ENCODE measurements at regions not wholly inside any gene's neighbourhood (a gene's known extent, or its start where the extent isn't known, plus 50 kb on each side); places are given as distances from the start of the nearest gene placed in this dataset.

DNA sequence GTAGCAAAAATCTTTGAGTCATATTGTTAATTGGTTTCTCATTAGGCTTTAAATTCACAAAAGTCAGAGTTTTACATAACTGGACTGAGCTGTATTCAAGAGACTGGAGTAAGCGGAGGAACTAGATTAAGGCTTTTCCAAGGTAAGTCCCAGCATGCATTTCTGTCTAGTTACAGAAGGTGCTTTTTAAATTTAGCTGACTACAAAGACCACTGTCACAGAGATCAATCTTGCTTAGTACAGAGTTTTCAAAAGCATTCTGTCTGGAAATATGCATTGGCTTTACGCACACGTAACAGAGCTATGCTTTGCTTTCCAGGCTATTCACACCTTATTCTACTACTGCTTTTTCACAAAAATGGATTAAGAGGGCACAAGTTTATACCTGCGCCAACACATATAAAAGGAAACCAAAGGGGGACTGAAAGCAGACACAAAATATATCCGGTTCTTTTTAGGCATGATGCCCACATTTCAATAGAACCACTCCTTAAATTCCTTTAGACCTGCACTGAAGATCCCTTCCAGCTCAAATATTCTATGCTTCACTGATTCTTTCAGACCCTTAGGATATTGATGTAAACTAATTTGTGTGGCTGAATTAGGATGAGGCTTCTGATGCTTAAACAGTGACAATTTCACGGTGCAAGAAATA is 560.7 kb upstream of the CRIM1 start:
- no peaks in the 10 kb centered on the region for H3K79me2 ChIP-seq (ENCODE audit: low read length)
- H3K9ac ChIP-seq (ENCODE audit: low read length) = no peak overlapping the region
- no peaks in the 10 kb centered on the region for H3K36me3 ChIP-seq (replicated peaks; ENCODE audit: low read depth, low read length)
- TF ChIP-seq EZH2phosphoT487 (IDR thresholded peaks at IDR 0.05; ENCODE audit: low read depth) = no peak
- TF ChIP-seq, protein P1, sequence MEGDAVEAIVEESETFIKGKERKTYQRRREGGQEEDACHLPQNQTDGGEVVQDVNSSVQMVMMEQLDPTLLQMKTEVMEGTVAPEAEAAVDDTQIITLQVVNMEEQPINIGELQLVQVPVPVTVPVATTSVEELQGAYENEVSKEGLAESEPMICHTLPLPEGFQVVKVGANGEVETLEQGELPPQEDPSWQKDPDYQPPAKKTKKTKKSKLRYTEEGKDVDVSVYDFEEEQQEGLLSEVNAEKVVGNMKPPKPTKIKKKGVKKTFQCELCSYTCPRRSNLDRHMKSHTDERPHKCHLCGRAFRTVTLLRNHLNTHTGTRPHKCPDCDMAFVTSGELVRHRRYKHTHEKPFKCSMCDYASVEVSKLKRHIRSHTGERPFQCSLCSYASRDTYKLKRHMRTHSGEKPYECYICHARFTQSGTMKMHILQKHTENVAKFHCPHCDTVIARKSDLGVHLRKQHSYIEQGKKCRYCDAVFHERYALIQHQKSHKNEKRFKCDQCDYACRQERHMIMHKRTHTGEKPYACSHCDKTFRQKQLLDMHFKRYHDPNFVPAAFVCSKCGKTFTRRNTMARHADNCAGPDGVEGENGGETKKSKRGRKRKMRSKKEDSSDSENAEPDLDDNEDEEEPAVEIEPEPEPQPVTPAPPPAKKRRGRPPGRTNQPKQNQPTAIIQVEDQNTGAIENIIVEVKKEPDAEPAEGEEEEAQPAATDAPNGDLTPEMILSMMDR (IDR thresholded peaks at IDR 0.05; ENCODE audit: low read depth, low read length) = no peak
- H3K9me3 ChIP-seq (ENCODE audit: insufficient read depth, low read length) = no peaks in the 10 kb centered on the region
- no peak overlapping the region for H3K4me2 ChIP-seq (ENCODE audit: low read length)
- H3K27me3 ChIP-seq (ENCODE audit: low read depth, low read length) = no peaks in the 10 kb centered on the region
- H3K4me1 ChIP-seq (ENCODE audit: low read length) = no peaks in the 10 kb centered on the region
- H2AFZ ChIP-seq (ENCODE audit: low read depth, low read length) = no peak overlapping the region
- H3K27ac ChIP-seq (ENCODE audit: low read length) = no peak overlapping the region
- H3K4me3 ChIP-seq (ENCODE audit: low read length) = no peak overlapping the region
- H4K20me1 ChIP-seq (ENCODE audit: insufficient read depth, low read length) = no peaks in the 10 kb centered on the region

DNA sequence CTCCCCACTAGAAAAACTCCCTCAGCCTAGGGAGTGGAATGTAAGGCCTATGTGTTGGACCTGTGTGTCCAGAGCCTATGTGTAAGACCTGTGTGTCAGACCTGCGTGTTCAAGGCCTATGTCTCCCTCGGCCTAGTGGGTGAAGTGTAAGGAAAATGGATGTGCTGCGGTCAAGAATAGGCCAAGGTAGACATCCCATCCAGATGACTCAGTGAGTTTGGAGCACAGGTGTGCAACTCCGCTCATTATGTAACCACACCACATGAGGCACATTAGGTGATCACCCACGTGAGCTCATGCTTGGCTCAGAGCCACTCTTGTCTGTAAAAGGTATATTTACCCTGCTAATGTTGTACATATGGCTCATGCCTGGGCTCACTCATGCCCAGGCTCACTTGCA is 565.3 kb upstream of the CRIM1 start:
- Histone ChIP-seq H3K4me3 (ENCODE audit: low read length) (no peak overlapping the region), H3K79me2 (ENCODE audit: low read length) (no peaks in the 10 kb centered on the region), H3K36me3 (replicated peaks; ENCODE audit: low read depth, low read length) (no peaks in the 10 kb centered on the region), H3K9me3 (ENCODE audit: insufficient read depth, low read length) (no peaks in the 10 kb centered on the region), H3K27ac (ENCODE audit: low read length) (no peak overlapping the region), H3K4me1 (ENCODE audit: low read length) (no peaks in the 10 kb centered on the region), H4K20me1 (ENCODE audit: insufficient read depth, low read length) (no peaks in the 10 kb centered on the region), H3K4me2 (ENCODE audit: low read length) (no peak overlapping the region), H3K27me3 (ENCODE audit: low read depth, low read length) (no peaks in the 10 kb centered on the region), H3K9ac (ENCODE audit: low read length) (no peak overlapping the region), H2AFZ (ENCODE audit: low read depth, low read length) (no peak overlapping the region)
- TF ChIP-seq, protein P1 (IDR thresholded peaks at IDR 0.05; ENCODE audit: low read depth, low read length) = no peak
- TF ChIP-seq EZH2phosphoT487 (IDR thresholded peaks at IDR 0.05; ENCODE audit: low read depth) = no peak

DNA sequence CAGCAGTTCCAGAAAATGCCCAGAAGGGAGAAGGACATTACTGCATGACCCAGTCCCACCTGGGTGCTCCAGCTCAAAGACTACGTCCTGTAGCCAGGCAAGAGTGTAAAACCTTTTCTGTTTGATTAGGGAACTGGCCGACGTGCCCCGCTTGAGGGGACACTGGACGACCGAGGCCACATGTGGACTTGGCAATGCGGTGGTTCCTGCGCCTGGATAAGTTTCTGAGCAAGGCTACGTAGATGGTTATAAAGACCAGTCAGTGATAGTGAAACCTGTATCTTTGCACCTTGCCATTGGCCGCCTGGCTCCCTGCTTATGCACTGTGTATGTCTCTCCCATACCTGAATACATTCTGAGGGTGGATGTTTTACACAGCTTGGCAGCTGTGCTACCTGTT is 567.0 kb upstream of the CRIM1 start:
- H3K36me3 ChIP-seq (replicated peaks; ENCODE audit: low read depth, low read length) = no peaks in the 10 kb centered on the region
- H3K9ac ChIP-seq (ENCODE audit: low read length) = no peak overlapping the region
- no peak overlapping the region for H3K4me3 ChIP-seq (ENCODE audit: low read length)
- TF ChIP-seq, protein P1 (IDR thresholded peaks at IDR 0.05; ENCODE audit: low read depth, low read length) = no peak
- TF ChIP-seq EZH2phosphoT487 (IDR thresholded peaks at IDR 0.05; ENCODE audit: low read depth) = no peak
- no peaks in the 10 kb centered on the region for H3K9me3 ChIP-seq (ENCODE audit: insufficient read depth, low read length)
- H3K27ac ChIP-seq (ENCODE audit: low read length) = no peak overlapping the region
- H3K79me2 ChIP-seq (ENCODE audit: low read length) = no peaks in the 10 kb centered on the region
- H3K4me1 ChIP-seq (ENCODE audit: low read length) = no peaks in the 10 kb centered on the region
- no peak overlapping the region for H2AFZ ChIP-seq (ENCODE audit: low read depth, low read length)
- H3K4me2 ChIP-seq (ENCODE audit: low read length) = no peak overlapping the region
- H4K20me1 ChIP-seq (ENCODE audit: insufficient read depth, low read length) = no peaks in the 10 kb centered on the region
- H3K27me3 ChIP-seq (ENCODE audit: low read depth, low read length) = no peaks in the 10 kb centered on the region

DNA sequence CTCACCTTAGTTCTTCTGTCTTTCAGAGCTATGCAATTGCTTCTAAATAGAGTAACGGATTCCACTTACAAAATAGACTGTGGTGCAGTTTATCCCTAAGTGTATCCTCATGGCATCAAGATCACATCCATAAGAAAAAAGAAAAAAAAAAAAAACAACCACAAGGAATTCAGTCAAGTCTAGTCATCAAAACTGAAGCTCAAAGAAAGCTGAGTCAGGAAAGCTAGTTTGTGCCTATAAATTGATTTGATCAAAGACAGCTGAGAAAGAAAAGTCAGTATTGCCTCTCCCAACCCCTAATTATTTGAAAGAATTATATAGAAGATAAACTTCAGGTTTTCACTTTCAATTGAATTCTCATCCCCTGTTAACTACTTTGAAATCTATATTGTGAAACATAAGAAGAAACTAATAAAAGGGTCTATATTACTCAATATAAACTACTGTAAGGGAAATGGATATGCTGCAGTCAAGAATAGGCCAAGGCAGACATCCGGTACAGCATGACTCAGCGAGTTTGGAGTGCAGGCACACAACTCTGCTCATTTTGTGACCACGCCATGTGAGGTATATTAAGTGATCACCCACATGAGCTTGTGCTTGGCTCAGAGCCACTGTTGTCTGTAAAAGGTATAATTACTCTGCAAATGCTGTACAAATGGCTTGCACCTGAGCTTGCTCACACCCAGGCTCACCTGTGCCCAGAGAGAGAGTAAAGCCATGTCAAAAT is 568.1 kb upstream of the CRIM1 start:
- no peak overlapping the region for H2AFZ ChIP-seq (ENCODE audit: low read depth, low read length)
- H3K79me2 ChIP-seq (ENCODE audit: low read length) = no peaks in the 10 kb centered on the region
- no peak overlapping the region for H3K4me2 ChIP-seq (ENCODE audit: low read length)
- no peak overlapping the region for H3K9ac ChIP-seq (ENCODE audit: low read length)
- no peak for TF ChIP-seq EZH2phosphoT487 (IDR thresholded peaks at IDR 0.05; ENCODE audit: low read depth)
- TF ChIP-seq, protein P1 (IDR thresholded peaks at IDR 0.05; ENCODE audit: low read depth, low read length) = no peak
- H3K27me3 ChIP-seq (ENCODE audit: low read depth, low read length) = no peaks in the 10 kb centered on the region
- no peaks in the 10 kb centered on the region for H3K9me3 ChIP-seq (ENCODE audit: insufficient read depth, low read length)
- no peak overlapping the region for H3K27ac ChIP-seq (ENCODE audit: low read length)
- H3K4me1 ChIP-seq (ENCODE audit: low read length) = no peaks in the 10 kb centered on the region
- no peaks in the 10 kb centered on the region for H4K20me1 ChIP-seq (ENCODE audit: insufficient read depth, low read length)
- H3K4me3 ChIP-seq (ENCODE audit: low read length) = no peak overlapping the region
- no peaks in the 10 kb centered on the region for H3K36me3 ChIP-seq (replicated peaks; ENCODE audit: low read depth, low read length)

All from OCI-LY3 (cell line).